Upper lobe of right lung (tissue), 1 donor: ENCODE measurements at regions not wholly inside any gene's neighbourhood (a gene's known extent, or its start where the extent isn't known, plus 50 kb on each side); places are given as distances from the start of the nearest gene placed in this dataset.
A peak's percentile ranks its signal among the peaks of the same experiment; 100 is the strongest.

Source experiments
- ATAC-seq: fragments of 200-7000 bp; cut with Tn5 transposase; one replicate; pipeline ENCODE4 v1.9.1; 2020; ENCODE audit warnings: mild to moderate bottlenecking, moderate library complexity
- DNase-seq: peaks from one replicate; pipeline ENCODE4 v3.0.0-alpha.2; 2020
- H3K27ac ChIP-seq: fragments of 200-600 bp; one replicate; pipeline ENCODE4 v1.8.0; 2022
- H3K27me3 ChIP-seq: fragments of 200-600 bp; one replicate; pipeline ENCODE4 v1.8.0; 2022; ENCODE audit warnings: mild to moderate bottlenecking
- H3K36me3 ChIP-seq: fragments of 200-600 bp; one replicate; pipeline ENCODE4 v1.8.0; 2022
- H3K4me1 ChIP-seq: fragments of 200-600 bp; one replicate; pipeline ENCODE4 v1.8.0; 2022
- H3K4me3 ChIP-seq: fragments of 200-600 bp; one replicate; pipeline ENCODE4 v1.8.0; 2022; ENCODE audit warnings: mild to moderate bottlenecking
- H3K9me3 ChIP-seq: fragments of 200-600 bp; one replicate; pipeline ENCODE4 v1.8.0; 2022
- intact Hi-C: fragments of 100-400 bp; cut with DNase I; formaldehyde crosslinking; loops from one replicate; pipeline ENCODE4 v1.11.0; 2022
- TF ChIP-seq, protein P1 (sequence below): fragments of 200-600 bp; IDR thresholded peaks from one replicate; pipeline ENCODE4 v1.8.0; 2022; ENCODE audit warnings: antibody characterized with exemption
- donor health status: DM: no; HTN: yes; CAD: no; lungs with severe emphysema.

GRCh38 chr1:30416221-30416820 is 307.1 kb downstream of the MATN1 start:
- H3K27me3 ChIP-seq: peaks cover 1% of the 10 kb centered on the region

DNA sequence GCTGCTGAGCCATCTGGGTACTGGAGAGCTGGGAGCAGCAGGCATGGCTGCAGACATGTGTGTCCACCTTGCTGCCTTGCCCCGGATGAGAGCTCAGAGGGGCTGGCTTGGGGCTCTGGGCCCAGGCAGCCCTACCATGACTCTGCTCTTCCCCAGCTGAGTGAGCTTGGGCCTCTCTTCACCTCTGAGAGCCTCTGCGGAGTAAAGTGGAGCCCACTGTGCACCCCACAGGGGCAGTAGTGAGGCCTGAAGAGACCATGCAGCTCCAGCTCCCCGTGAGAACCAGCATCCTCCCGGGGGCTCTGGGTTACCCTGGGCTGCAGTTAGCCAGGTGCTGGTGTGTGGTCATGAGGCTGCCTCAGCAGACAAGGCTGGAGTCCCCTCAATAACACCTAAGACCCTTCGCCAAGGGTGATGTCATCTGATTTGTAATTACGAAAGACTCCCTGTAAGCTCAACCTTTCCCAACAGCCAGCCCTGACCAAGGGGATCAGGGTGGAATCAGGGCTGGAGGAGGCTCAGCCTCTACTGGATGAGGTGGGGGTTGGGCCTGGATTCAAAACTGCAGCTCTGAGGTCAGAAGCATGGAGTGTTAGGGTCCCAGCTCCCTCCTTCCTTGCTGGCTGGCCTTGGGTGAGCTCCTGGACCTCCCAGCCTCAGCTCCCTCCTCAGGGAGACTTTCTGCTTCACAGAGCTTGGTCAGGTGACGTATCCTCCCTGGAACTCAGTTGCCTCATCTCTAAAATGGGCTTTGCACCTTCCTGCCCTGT is 308.0 kb downstream of the MATN1 start:
- intact Hi-C loops: no loop called here
- peaks cover 9% of the 10 kb centered on the region for H3K27me3 ChIP-seq
- no peak overlapping the region for H3K27ac ChIP-seq
- H3K9me3 ChIP-seq: no peaks in the 10 kb centered on the region
- TF ChIP-seq, protein P1, sequence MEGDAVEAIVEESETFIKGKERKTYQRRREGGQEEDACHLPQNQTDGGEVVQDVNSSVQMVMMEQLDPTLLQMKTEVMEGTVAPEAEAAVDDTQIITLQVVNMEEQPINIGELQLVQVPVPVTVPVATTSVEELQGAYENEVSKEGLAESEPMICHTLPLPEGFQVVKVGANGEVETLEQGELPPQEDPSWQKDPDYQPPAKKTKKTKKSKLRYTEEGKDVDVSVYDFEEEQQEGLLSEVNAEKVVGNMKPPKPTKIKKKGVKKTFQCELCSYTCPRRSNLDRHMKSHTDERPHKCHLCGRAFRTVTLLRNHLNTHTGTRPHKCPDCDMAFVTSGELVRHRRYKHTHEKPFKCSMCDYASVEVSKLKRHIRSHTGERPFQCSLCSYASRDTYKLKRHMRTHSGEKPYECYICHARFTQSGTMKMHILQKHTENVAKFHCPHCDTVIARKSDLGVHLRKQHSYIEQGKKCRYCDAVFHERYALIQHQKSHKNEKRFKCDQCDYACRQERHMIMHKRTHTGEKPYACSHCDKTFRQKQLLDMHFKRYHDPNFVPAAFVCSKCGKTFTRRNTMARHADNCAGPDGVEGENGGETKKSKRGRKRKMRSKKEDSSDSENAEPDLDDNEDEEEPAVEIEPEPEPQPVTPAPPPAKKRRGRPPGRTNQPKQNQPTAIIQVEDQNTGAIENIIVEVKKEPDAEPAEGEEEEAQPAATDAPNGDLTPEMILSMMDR: no peak
- no peak overlapping the region for H3K4me3 ChIP-seq
- H3K4me1 ChIP-seq: no peaks in the 10 kb centered on the region
- ATAC-seq (no peak), DNase-seq (peak; percentile 32)
- no peaks in the 10 kb centered on the region for H3K36me3 ChIP-seq

More at GRCh38 chr1:30416221-30416820, 307.1 kb downstream of the MATN1 start:
- Histone ChIP-seq H3K36me3 (no peaks in the 10 kb centered on the region), H3K4me1 (no peaks in the 10 kb centered on the region), H3K4me3 (no peak overlapping the region), H3K9me3 (no peaks in the 10 kb centered on the region), H3K27ac (no peak overlapping the region)
- no peak for DNase-seq
- no peak for ATAC-seq
- intact Hi-C loops: no loop called here
- TF ChIP-seq, protein P1: no peak

- no peaks in the 10 kb centered on the region for H3K4me1 ChIP-seq
- intact Hi-C loops: no loop called here
- H3K27ac ChIP-seq: no peak overlapping the region
- DNase-seq (peak; percentile 32), ATAC-seq (no peak)
- no peaks in the 10 kb centered on the region for H3K9me3 ChIP-seq
- TF ChIP-seq, protein P1: no peak
- H3K36me3 ChIP-seq: no peaks in the 10 kb centered on the region
- H3K4me3 ChIP-seq: no peak overlapping the region
- H3K27me3 ChIP-seq: peaks cover 13% of the 10 kb centered on the region
These were observed 308.6 kb downstream of the MATN1 start for GRCh38 chr1:30414851-30415165.

- Histone ChIP-seq H3K27ac (no peak overlapping the region), H3K9me3 (no peaks in the 10 kb centered on the region), H3K27me3 (peaks cover 13% of the 10 kb centered on the region), H3K4me1 (no peaks in the 10 kb centered on the region), H3K4me3 (no peak overlapping the region), H3K36me3 (no peaks in the 10 kb centered on the region)
- TF ChIP-seq, protein P1: no peak
- ATAC-seq (no peak), DNase-seq (peak; percentile 31)
- intact Hi-C loops: no loop called here
These were observed 309.1 kb downstream of the MATN1 start for GRCh38 chr1:30414086-30414850.

DNA sequence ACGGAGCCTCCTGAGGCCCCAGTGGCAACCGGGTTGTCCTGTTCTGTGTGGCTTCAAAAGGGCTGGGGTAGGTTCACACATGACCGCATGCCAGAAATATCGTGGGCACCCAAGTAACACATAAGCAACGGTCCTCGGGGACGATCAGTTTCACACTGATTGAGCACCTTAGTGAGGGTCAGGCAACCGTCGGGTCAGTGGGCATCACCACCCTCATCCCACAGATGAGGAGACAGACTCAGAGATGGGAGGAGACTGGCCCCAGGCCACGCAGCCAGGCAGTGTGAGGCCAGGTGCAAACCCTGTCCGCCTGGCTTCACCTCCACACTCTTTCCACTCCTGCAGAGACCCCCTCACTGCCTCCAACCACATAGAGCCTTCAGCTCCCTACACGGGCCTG is 309.8 kb downstream of the MATN1 start:
- H3K4me1 ChIP-seq: no peaks in the 10 kb centered on the region
- H3K27me3 ChIP-seq: peaks cover 13% of the 10 kb centered on the region
- no peak overlapping the region for H3K27ac ChIP-seq
- H3K4me3 ChIP-seq: no peak overlapping the region
- DNase-seq: peak; percentile 21
- intact Hi-C loops: no loop called here
- no peaks in the 10 kb centered on the region for H3K36me3 ChIP-seq
- no peaks in the 10 kb centered on the region for H3K9me3 ChIP-seq
- TF ChIP-seq, protein P1: no peak
- ATAC-seq: no peak
